GM12891 (cell line): ENCODE measurements at regions not wholly inside any gene's neighbourhood (a gene's known extent, or its start where the extent isn't known, plus 50 kb on each side); places are given as distances from the start of the nearest gene placed in this dataset.

Source experiments
- PAX5 ChIP-seq: IDR thresholded peaks from 2 replicates; pipeline ENCODE4 v1.6.1; 2011; ENCODE audit warnings: low read length, moderate library complexity, mild to moderate bottlenecking; ENCODE audit not compliant: insufficient read depth, severe bottlenecking
- POLR2A ChIP-seq: IDR thresholded peaks from 2 replicates; pipeline ENCODE4 v1.6.1; 2011; ENCODE audit warnings: low read depth, low read length, control low read depth
- POLR2AphosphoS5 ChIP-seq: IDR thresholded peaks from 2 replicates; pipeline ENCODE4 v1.6.1; 2011; ENCODE audit warnings: low read depth, low read length, control low read depth
- POU2F2 ChIP-seq: IDR thresholded peaks from 2 replicates; pipeline ENCODE4 v1.6.1; 2011; ENCODE audit warnings: low read depth, mild to moderate bottlenecking, control low read depth, low read length, moderate library complexity
- SPI1 ChIP-seq: IDR thresholded peaks from 2 replicates; pipeline ENCODE4 v1.6.1; 2011; ENCODE audit warnings: low read depth, low read length, control low read depth
- TAF1 ChIP-seq: IDR thresholded peaks from 2 replicates; pipeline ENCODE4 v1.6.1; 2011; ENCODE audit warnings: low read depth, low read length, control low read depth

GRCh38 chr4:173590697-173591096, 60.7 kb upstream of the HAND2 start:
- TF ChIP-seq POLR2A (no peak), POLR2AphosphoS5 (no peak), TAF1 (no peak), PAX5 (no peak), SPI1 (no peak), POU2F2 (no peak)
